NK-92 treated with Interleukin-12 subunit alpha and Interleukin-12 subunit beta, amount 100 ng/mL, for 24 hours (cell line): ENCODE measurements at regions not wholly inside any gene's neighbourhood (a gene's known extent, or its start where the extent isn't known, plus 50 kb on each side); places are given as distances from the start of the nearest gene placed in this dataset.

Experiments used
- DNase-seq: peaks from one replicate; lab custom pipeline; 2025; lab: John Stamatoyannopoulos, UW

- no peak for DNase-seq
Measured at GRCh38 chr5:138665261-138665660, 88.0 kb upstream of the CTNNA1 start.

GRCh38 chr5:138664276-138664943 is 88.8 kb upstream of the CTNNA1 start:
- DNase-seq: no peak

GRCh38 chr5:138663561-138663960 is 88.4 kb upstream of the HSPA9 start:
- DNase-seq: no peak

GRCh38 chr5:138663009-138663408 is 87.8 kb upstream of the HSPA9 start:
- no peak for DNase-seq

GRCh38 chr5:138662599-138662998 is 87.4 kb upstream of the HSPA9 start:
- DNase-seq: no peak

- no peak for DNase-seq
Measured at GRCh38 chr5:138661991-138662434, 86.8 kb upstream of the HSPA9 start.

GRCh38 chr5:138661291-138661960 is 86.2 kb upstream of the HSPA9 start:
- DNase-seq: no peak

- no peak for DNase-seq
Measured at GRCh38 chr5:138660051-138660572, 84.9 kb upstream of the HSPA9 start.

GRCh38 chr5:138659561-138659960 is 84.4 kb upstream of the HSPA9 start:
- DNase-seq: no peak

GRCh38 chr5:138659121-138659520 is 83.9 kb upstream of the HSPA9 start:
- no peak for DNase-seq

- DNase-seq: no peak
Measured at GRCh38 chr5:138658676-138659075, 83.5 kb upstream of the HSPA9 start.

- no peak for DNase-seq
Measured at GRCh38 chr5:138657360-138657759, 82.2 kb upstream of the HSPA9 start.

- DNase-seq: no peak
Measured at GRCh38 chr5:138656916-138657315, 81.7 kb upstream of the HSPA9 start.

GRCh38 chr5:138655530-138656190 is 80.5 kb upstream of the HSPA9 start:
- no peak for DNase-seq

- peak; percentile 89 for DNase-seq
Measured at GRCh38 chr5:138654281-138654867, 79.2 kb upstream of the HSPA9 start.

- DNase-seq: peak; percentile 42
Measured at GRCh38 chr5:138653502-138653901, 78.3 kb upstream of the HSPA9 start.

- no peak for DNase-seq
Measured at GRCh38 chr5:138651767-138652117, 76.5 kb upstream of the HSPA9 start.

GRCh38 chr5:138651058-138651766 is 76.0 kb upstream of the HSPA9 start:
- DNase-seq: no peak

- no peak for DNase-seq
Measured at GRCh38 chr5:138650196-138650595, 75.0 kb upstream of the HSPA9 start.

GRCh38 chr5:138649775-138650174 is 74.6 kb upstream of the HSPA9 start:
- DNase-seq: no peak

GRCh38 chr5:138649316-138649720 is 74.1 kb upstream of the HSPA9 start:
- no peak for DNase-seq

- no peak for DNase-seq
Measured at GRCh38 chr5:138648841-138649240, 73.6 kb upstream of the HSPA9 start.
